ENCODE measurements at regions not wholly inside any gene's neighbourhood (a gene's known extent, or its start where the extent isn't known, plus 50 kb on each side); places are given as distances from the start of the nearest gene placed in this dataset.
"Not testable (repeated sequence)": the region's sequence is repeated elsewhere in the genome, so short reads cannot be mapped to it uniquely, and the experiment has no call there.

GRCh38 chr1:229007167-229007566, 263.7 kb upstream of the RAB4A start:
- Mint-ChIP-seq H3K4me3 (no peak overlapping the region), H3K27ac (no peak overlapping the region), H3K36me3 (ENCODE audit: low read depth) (no peaks in the 10 kb centered on the region), H3K9me3 (no peaks in the 10 kb centered on the region), H3K27me3 (peaks cover 2% of the 10 kb centered on the region), H3K4me1 (no peaks in the 10 kb centered on the region)
- intact Hi-C loops (cut with micrococcal nuclease): no loop called here
- DNase-seq: no peak

- Mint-ChIP-seq H3K4me3 (no peak overlapping the region), H3K27ac (no peak overlapping the region), H3K4me1 (no peaks in the 10 kb centered on the region), H3K36me3 (ENCODE audit: low read depth) (no peaks in the 10 kb centered on the region), H3K27me3 (peaks cover 2% of the 10 kb centered on the region), H3K9me3 (no peaks in the 10 kb centered on the region)
- no peak for DNase-seq
- intact Hi-C loops (cut with micrococcal nuclease): no loop called here
Measured at GRCh38 chr1:229007701-229008100, 263.2 kb upstream of the RAB4A start.

- H3K27me3 Mint-ChIP-seq; H3K4me3 Mint-ChIP-seq; H3K4me1 Mint-ChIP-seq; DNase-seq; H3K27ac Mint-ChIP-seq; H3K9me3 Mint-ChIP-seq; intact Hi-C loops (cut with micrococcal nuclease); H3K36me3 Mint-ChIP-seq (ENCODE audit: low read depth): not testable (repeated sequence)
Measured at GRCh38 chr1:229008347-229008746, 262.6 kb upstream of the RAB4A start.

GRCh38 chr1:229011022-229011421, 259.9 kb upstream of the RAB4A start:
- no peak overlapping the region for H3K27ac Mint-ChIP-seq
- no peaks in the 10 kb centered on the region for H3K36me3 Mint-ChIP-seq (ENCODE audit: low read depth)
- DNase-seq: no peak
- H3K4me3 Mint-ChIP-seq: no peak overlapping the region
- peaks cover 6% of the 10 kb centered on the region for H3K27me3 Mint-ChIP-seq
- intact Hi-C loops (cut with micrococcal nuclease): no loop called here
- H3K9me3 Mint-ChIP-seq: no peaks in the 10 kb centered on the region
- H3K4me1 Mint-ChIP-seq: no peaks in the 10 kb centered on the region

GRCh38 chr1:229012823-229013222, 258.1 kb upstream of the RAB4A start:
- Mint-ChIP-seq H3K36me3 (ENCODE audit: low read depth) (no peaks in the 10 kb centered on the region), H3K9me3 (no peaks in the 10 kb centered on the region)
- intact Hi-C loops (cut with micrococcal nuclease): no loop called here

GRCh38 chr1:229013981-229014380, 256.9 kb upstream of the RAB4A start:
- Mint-ChIP-seq H3K4me3 (no peak overlapping the region), H3K27ac (no peak overlapping the region), H3K27me3 (peaks cover 16% of the 10 kb centered on the region), H3K36me3 (ENCODE audit: low read depth) (no peaks in the 10 kb centered on the region), H3K9me3 (no peaks in the 10 kb centered on the region), H3K4me1 (no peaks in the 10 kb centered on the region)
- no peak for DNase-seq
- intact Hi-C loops (cut with micrococcal nuclease): no loop called here

More at GRCh38 chr1:229012823-229013222, 258.1 kb upstream of the RAB4A start:
- H3K4me1 Mint-ChIP-seq: no peaks in the 10 kb centered on the region
- no peak for DNase-seq
- H3K27ac Mint-ChIP-seq: no peak overlapping the region
- no peak overlapping the region for H3K4me3 Mint-ChIP-seq
- H3K27me3 Mint-ChIP-seq: peaks cover 11% of the 10 kb centered on the region

- Mint-ChIP-seq H3K27me3 (peaks cover 20% of the 10 kb centered on the region), H3K4me3 (no peak overlapping the region), H3K9me3 (no peaks in the 10 kb centered on the region), H3K4me1 (no peaks in the 10 kb centered on the region), H3K36me3 (ENCODE audit: low read depth) (no peaks in the 10 kb centered on the region), H3K27ac (no peak overlapping the region)
- DNase-seq: no peak
- intact Hi-C loops (cut with micrococcal nuclease): no loop called here
Measured at GRCh38 chr1:229015806-229016205, 255.1 kb upstream of the RAB4A start.

- no peak overlapping the region for H3K27ac Mint-ChIP-seq
- H3K4me1 Mint-ChIP-seq: no peaks in the 10 kb centered on the region
- no peak for DNase-seq
- H3K9me3 Mint-ChIP-seq: no peaks in the 10 kb centered on the region
- intact Hi-C loops (cut with micrococcal nuclease): no loop called here
- H3K36me3 Mint-ChIP-seq (ENCODE audit: low read depth): no peaks in the 10 kb centered on the region
- no peak overlapping the region for H3K4me3 Mint-ChIP-seq
- H3K27me3 Mint-ChIP-seq: peaks cover 20% of the 10 kb centered on the region
Measured at GRCh38 chr1:229017091-229017490, 253.8 kb upstream of the RAB4A start.

- H3K36me3 Mint-ChIP-seq (ENCODE audit: low read depth): no peaks in the 10 kb centered on the region
- peaks cover 24% of the 10 kb centered on the region for H3K27me3 Mint-ChIP-seq
- no peak overlapping the region for H3K4me3 Mint-ChIP-seq
- H3K27ac Mint-ChIP-seq: no peak overlapping the region
- intact Hi-C loops (cut with micrococcal nuclease): no loop called here
- DNase-seq: no peak
- H3K9me3 Mint-ChIP-seq: no peaks in the 10 kb centered on the region
- H3K4me1 Mint-ChIP-seq: no peaks in the 10 kb centered on the region
Measured at GRCh38 chr1:229018674-229019295, 252.1 kb upstream of the RAB4A start.

GRCh38 chr1:229019663-229020271, 251.1 kb upstream of the RAB4A start:
- no peak for DNase-seq
- intact Hi-C loops (cut with micrococcal nuclease): no loop called here
- no peaks in the 10 kb centered on the region for H3K4me1 Mint-ChIP-seq
- H3K27ac Mint-ChIP-seq: no peak overlapping the region
- no peak overlapping the region for H3K4me3 Mint-ChIP-seq
- no peaks in the 10 kb centered on the region for H3K9me3 Mint-ChIP-seq
- no peaks in the 10 kb centered on the region for H3K36me3 Mint-ChIP-seq (ENCODE audit: low read depth)
- H3K27me3 Mint-ChIP-seq: peaks cover 19% of the 10 kb centered on the region

GRCh38 chr1:229021034-229021433, 249.9 kb upstream of the RAB4A start:
- H3K9me3 Mint-ChIP-seq; H3K27ac Mint-ChIP-seq; DNase-seq; H3K36me3 Mint-ChIP-seq (ENCODE audit: low read depth); H3K4me1 Mint-ChIP-seq; H3K4me3 Mint-ChIP-seq; intact Hi-C loops (cut with micrococcal nuclease): not testable (repeated sequence)
- peaks cover 19% of the 10 kb centered on the region for H3K27me3 Mint-ChIP-seq

GRCh38 chr1:229022595-229023333, 248.1 kb upstream of the RAB4A start:
- H3K27me3 Mint-ChIP-seq: peaks cover 14% of the 10 kb centered on the region
- H3K27ac Mint-ChIP-seq: no peak overlapping the region

GRCh38 chr1:229023651-229024300, 247.1 kb upstream of the RAB4A start:
- no peaks in the 10 kb centered on the region for H3K9me3 Mint-ChIP-seq
- intact Hi-C loops (cut with micrococcal nuclease): no loop called here
- peaks cover 10% of the 10 kb centered on the region for H3K4me1 Mint-ChIP-seq
- H3K36me3 Mint-ChIP-seq (ENCODE audit: low read depth): no peaks in the 10 kb centered on the region
- no peak for DNase-seq
- H3K27me3 Mint-ChIP-seq: peaks cover 10% of the 10 kb centered on the region
- H3K27ac Mint-ChIP-seq: no peak overlapping the region
- no peak overlapping the region for H3K4me3 Mint-ChIP-seq

More at GRCh38 chr1:229022595-229023333, 248.1 kb upstream of the RAB4A start:
- no peak for DNase-seq
- no peaks in the 10 kb centered on the region for H3K36me3 Mint-ChIP-seq (ENCODE audit: low read depth)
- no peaks in the 10 kb centered on the region for H3K9me3 Mint-ChIP-seq
- no peak overlapping the region for H3K4me3 Mint-ChIP-seq
- intact Hi-C loops (cut with micrococcal nuclease): no loop called here
- peaks cover 9% of the 10 kb centered on the region for H3K4me1 Mint-ChIP-seq

GRCh38 chr1:229024528-229025130, 246.3 kb upstream of the RAB4A start:
- intact Hi-C loops (cut with micrococcal nuclease): no loop called here
- Mint-ChIP-seq H3K27ac (no peak overlapping the region), H3K27me3 (peaks cover 10% of the 10 kb centered on the region), H3K9me3 (no peaks in the 10 kb centered on the region), H3K4me1 (peaks cover 10% of the 10 kb centered on the region), H3K4me3 (no peak overlapping the region), H3K36me3 (ENCODE audit: low read depth) (no peaks in the 10 kb centered on the region)
- no peak for DNase-seq

All from activated CD4-positive, alpha-beta T cell treated with anti-CD3 and anti-CD28 coated beads, Interleukin-2, amount 10 ng/mL, durations not matched to agents 24 days and 14 days (primary cell).